Smooth muscle cell (in vitro differentiated cells): ENCODE measurements at regions not wholly inside any gene's neighbourhood (a gene's known extent, or its start where the extent isn't known, plus 50 kb on each side); places are given as distances from the start of the nearest gene placed in this dataset.

Experiments
- DNase-seq: peaks from one replicate; lab custom pipeline; 2025; ENCODE audit not compliant: unreplicated experiment; lab: John Stamatoyannopoulos, UW
- H2AFZ ChIP-seq: fragments of 200-600 bp; sonication (generic); 2 replicates; pipeline ENCODE4 v1.6.0; 2016; ENCODE audit warnings: antibody characterized with exemption, low read depth, mild to moderate bottlenecking
- H3F3A ChIP-seq: fragments of 200-600 bp; sonication (generic); 2 replicates; pipeline ENCODE4 v1.6.0; 2017; ENCODE audit warnings: antibody characterized with exemption, low read depth
- H3K27ac ChIP-seq: fragments of 200-600 bp; sonication (generic); 2 replicates; pipeline ENCODE4 v1.5.1; 2016; ENCODE audit warnings: low read depth, mild to moderate bottlenecking
- H3K27me3 ChIP-seq: fragments of 200-600 bp; sonication (generic); 2 replicates; pipeline ENCODE4 v1.6.1; 2016; ENCODE audit warnings: low read depth, mild to moderate bottlenecking
- H3K36me3 ChIP-seq: fragments of 200-600 bp; sonication (generic); 2 replicates; pipeline ENCODE4 v1.5.1; 2016; ENCODE audit warnings: low read depth
- H3K4me1 ChIP-seq: fragments of 200-600 bp; sonication (generic); 2 replicates; pipeline ENCODE4 v1.5.1; 2016; ENCODE audit warnings: low read depth
- H3K4me2 ChIP-seq: fragments of 200-600 bp; sonication (generic); 2 replicates; pipeline ENCODE4 v1.6.0; 2016; ENCODE audit warnings: mild to moderate bottlenecking
- H3K4me3 ChIP-seq: fragments of 200-600 bp; sonication (generic); 2 replicates; pipeline ENCODE4 v1.5.1; 2016; ENCODE audit warnings: mild to moderate bottlenecking
- H3K79me2 ChIP-seq: fragments of 200-600 bp; sonication (generic); 2 replicates; pipeline ENCODE4 v1.6.0; 2016; ENCODE audit warnings: low read depth, mild to moderate bottlenecking
- H3K9ac ChIP-seq: fragments of 200-600 bp; sonication (generic); 2 replicates; pipeline ENCODE4 v1.6.0; 2016; ENCODE audit warnings: low read depth
- H3K9me3 ChIP-seq: fragments of 200-600 bp; sonication (generic); replicated peaks from 2 replicates; pipeline ENCODE4 v1.5.1; 2016; ENCODE audit warnings: low read depth
- H4K20me1 ChIP-seq: fragments of 200-600 bp; sonication (generic); 2 replicates; pipeline ENCODE4 v1.6.0; 2016; ENCODE audit warnings: low read depth
- CTCF ChIP-seq: fragments of 200-600 bp; sonication (generic); IDR thresholded peaks from 2 replicates; pipeline ENCODE4 v1.5.1; 2017; ENCODE audit warnings: borderline replicate concordance, mild to moderate bottlenecking, antibody characterized with exemption; ENCODE audit not compliant: insufficient read depth, poor library complexity, severe bottlenecking
- WGBS: methylation state at CpG from one replicate; pipeline ENCODE4 v1.1.7; 2016; ENCODE audit warnings: low lambda C conversion rate; 5-methylcytosine and 5-hydroxymethylcytosine counted together

DNA sequence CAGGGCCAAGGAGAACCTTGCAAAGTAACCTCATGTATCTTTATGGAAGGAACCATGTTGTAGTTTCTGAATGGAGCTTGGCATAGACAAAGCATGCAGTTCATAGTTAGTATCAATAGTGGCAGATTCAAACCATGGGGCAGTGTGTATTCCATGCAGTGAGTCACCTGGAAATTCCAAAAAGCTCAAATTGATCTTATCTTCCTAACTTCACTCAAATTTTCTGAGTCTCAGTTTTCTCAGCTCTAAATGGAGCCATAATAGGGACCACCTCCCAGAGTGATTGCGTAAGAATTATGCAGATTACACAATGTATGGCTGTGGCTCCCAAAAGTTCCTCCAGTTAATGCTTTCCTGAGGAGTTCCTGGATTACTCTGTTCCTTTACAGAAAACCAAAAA lies 549.9 kb upstream of the KLF4 start:
- H3K27ac ChIP-seq: no peak overlapping the region

DNA sequence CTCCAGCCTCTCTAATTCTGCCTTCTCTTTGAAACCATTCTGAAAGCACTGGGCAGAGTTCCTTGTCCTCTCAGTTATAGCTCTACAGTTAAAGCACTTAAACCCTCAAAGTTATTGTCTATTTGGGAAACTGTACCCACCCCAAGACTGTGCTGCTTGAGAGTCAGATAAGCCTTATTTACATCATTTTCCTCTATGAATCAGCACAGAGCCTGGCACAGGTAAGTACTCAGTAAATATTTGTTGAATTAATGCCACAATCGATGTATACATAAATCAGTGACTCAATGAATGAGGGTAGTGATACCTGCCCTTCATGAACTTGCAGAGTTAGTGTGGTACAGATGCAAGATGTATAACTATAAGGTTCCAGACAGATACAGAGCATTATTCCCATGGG lies 549.4 kb upstream of the KLF4 start:
- peaks cover 4% of the 10 kb centered on the region for H3K36me3 ChIP-seq
- no peak overlapping the region for H3K4me3 ChIP-seq
- H3K4me1 ChIP-seq: no peaks in the 10 kb centered on the region
- H3K27ac ChIP-seq: no peak overlapping the region
- TF ChIP-seq CTCF: no peak
- H3K79me2 ChIP-seq: no peaks in the 10 kb centered on the region
- H3K9ac ChIP-seq: no peak overlapping the region
- no peaks in the 10 kb centered on the region for H3K27me3 ChIP-seq
- H3F3A ChIP-seq: no peaks in the 10 kb centered on the region
- no peak overlapping the region for H3K4me2 ChIP-seq
- no peak overlapping the region for H2AFZ ChIP-seq
- H3K9me3 ChIP-seq: peaks cover 8% of the 10 kb centered on the region
- no peak for DNase-seq
- 89% methylated on average over 1 of the region's 1 CpG for WGBS
- no peaks in the 10 kb centered on the region for H4K20me1 ChIP-seq

More for the DNA sequence above, 549.9 kb upstream of the KLF4 start:
- Histone ChIP-seq H2AFZ (no peak overlapping the region), H3K79me2 (no peaks in the 10 kb centered on the region), H3K9ac (no peak overlapping the region), H3K9me3 (peaks cover 8% of the 10 kb centered on the region), H3F3A (no peaks in the 10 kb centered on the region), H4K20me1 (no peaks in the 10 kb centered on the region), H3K4me3 (no peak overlapping the region), H3K27me3 (no peaks in the 10 kb centered on the region), H3K4me1 (no peaks in the 10 kb centered on the region), H3K4me2 (no peak overlapping the region), H3K36me3 (peaks cover 4% of the 10 kb centered on the region)
- no peak for TF ChIP-seq CTCF
- 91% methylated on average over 1 of the region's 1 CpG for WGBS
- no peak for DNase-seq

- Histone ChIP-seq H4K20me1 (no peaks in the 10 kb centered on the region), H3K27ac (no peak overlapping the region), H3K9me3 (no peaks in the 10 kb centered on the region), H2AFZ (no peak overlapping the region), H3K9ac (no peak overlapping the region), H3K36me3 (no peaks in the 10 kb centered on the region), H3K4me3 (no peak overlapping the region), H3K4me1 (no peaks in the 10 kb centered on the region), H3K79me2 (no peaks in the 10 kb centered on the region), H3K27me3 (no peaks in the 10 kb centered on the region), H3K4me2 (no peak overlapping the region), H3F3A (no peaks in the 10 kb centered on the region)
- no peak for TF ChIP-seq CTCF
- DNase-seq: no peak
- WGBS: 88% methylated on average over 1 of the region's 1 CpG
These were observed 545.9 kb upstream of the KLF4 start for GRCh38 chr9:108035487-108035886.
